Loucy (cell line): ENCODE measurements at regions not wholly inside any gene's neighbourhood (a gene's known extent, or its start where the extent isn't known, plus 50 kb on each side); places are given as distances from the start of the nearest gene placed in this dataset.

Experiments used
- CTCF ChIP-seq: fragments of 200-600 bp; sonication (generic); conservative IDR thresholded peaks from 2 replicates; pipeline ENCODE4 v1.5.1; 2014; ENCODE audit warnings: mild to moderate bottlenecking, antibody characterized with exemption, low read length
- EZH2phosphoT487 ChIP-seq: fragments of 200-600 bp; IDR thresholded peaks from 2 replicates; pipeline ENCODE4 v1.6.1; 2018; ENCODE audit warnings: antibody characterized with exemption, mild to moderate bottlenecking, moderate library complexity, borderline replicate concordance

GRCh38 chr5:125323613-125324012 lies 577.2 kb upstream of the ZNF608 start:
- TF ChIP-seq CTCF (no peak), EZH2phosphoT487 (no peak)
